ENCODE measurements at regions not wholly inside any gene's neighbourhood (a gene's known extent, or its start where the extent isn't known, plus 50 kb on each side); places are given as distances from the start of the nearest gene placed in this dataset.
"Not testable (repeated sequence)": the region's sequence is repeated elsewhere in the genome, so short reads cannot be mapped to it uniquely, and the experiment has no call there.

DNA sequence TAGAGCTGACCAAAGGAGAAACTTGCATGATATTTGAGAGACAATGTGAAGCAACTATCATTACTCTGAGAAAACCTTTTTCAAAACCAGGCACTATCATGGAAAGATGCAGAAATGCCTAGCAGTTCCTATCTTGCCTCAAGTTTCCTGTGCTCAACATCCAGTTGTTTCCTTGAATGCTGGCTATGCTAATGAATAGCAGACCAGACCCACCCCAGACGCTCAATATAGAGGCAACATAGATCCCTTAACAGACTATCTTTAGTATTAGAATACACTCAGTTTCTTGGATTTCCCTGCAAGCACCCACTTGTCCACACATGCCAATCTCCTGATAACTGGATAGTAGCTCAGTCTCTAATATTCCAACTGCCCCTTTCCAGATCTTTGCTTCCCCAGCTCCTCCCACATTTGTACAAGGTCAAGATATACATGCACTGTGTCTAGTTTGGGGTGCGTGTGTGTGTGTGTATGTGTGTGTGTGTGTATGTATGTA, 93.3 kb upstream of the PCSK5 start:
- DNase-seq: no peak

DNA sequence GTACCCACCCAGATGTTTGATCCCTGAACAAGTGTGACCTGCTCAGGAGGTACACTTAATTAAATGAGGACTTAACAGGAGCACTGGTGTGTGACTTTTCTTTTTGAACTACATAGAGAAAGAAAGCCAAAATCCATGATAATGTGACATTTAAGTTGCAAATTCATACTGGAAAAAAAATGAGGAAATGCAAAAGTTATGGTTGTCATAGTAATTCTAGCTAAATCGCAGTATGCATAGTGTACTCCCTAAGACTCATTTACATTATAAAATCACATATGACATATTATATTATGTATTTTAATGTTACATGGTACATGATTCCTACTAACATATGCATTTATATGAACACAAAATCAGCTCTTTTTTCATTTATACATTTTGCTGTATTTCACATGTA, 92.0 kb upstream of the PCSK5 start:
- peak in 1 of 4 experiments; percentile 8 for DNase-seq

DNA sequence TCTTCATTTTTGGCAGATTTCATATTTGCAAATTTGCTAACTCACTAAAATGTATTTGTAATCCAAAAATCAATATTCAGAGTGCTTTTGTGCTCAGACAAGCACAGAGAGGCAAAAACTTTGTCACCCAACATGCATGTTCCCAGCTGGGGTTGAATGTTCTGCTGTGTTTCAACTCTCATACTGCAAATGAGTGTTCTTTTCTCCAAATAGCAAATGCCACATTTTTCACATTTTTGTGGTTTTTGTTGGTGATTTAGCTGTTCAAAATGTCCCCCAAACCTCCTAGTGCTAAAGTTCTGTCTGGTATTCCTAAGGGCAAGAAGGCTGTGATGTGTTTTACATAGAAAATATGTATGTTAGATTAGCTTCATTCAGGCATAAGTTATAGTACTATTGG, 87.3 kb upstream of the PCSK5 start:
- DNase-seq: no peak

DNA sequence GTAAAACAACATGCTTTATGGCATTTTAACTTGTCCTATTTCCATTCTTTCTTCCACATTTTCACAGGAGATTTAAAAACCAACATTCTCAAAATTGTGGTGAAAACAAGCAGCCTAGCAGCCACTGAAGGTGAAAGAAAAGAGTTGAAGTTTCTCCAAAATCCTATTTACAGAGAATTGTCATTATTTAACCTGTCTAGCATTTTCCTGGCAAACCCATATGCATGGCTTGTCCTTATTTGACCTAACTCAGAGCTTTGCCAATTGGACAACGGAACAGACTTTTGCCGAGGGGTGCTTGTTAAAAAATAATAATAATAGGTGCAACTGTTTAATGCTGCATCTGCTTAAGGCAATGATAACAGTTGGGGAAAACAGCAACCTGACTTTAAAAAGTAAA, 80.4 kb upstream of the PCSK5 start:
- no peak for DNase-seq

DNA sequence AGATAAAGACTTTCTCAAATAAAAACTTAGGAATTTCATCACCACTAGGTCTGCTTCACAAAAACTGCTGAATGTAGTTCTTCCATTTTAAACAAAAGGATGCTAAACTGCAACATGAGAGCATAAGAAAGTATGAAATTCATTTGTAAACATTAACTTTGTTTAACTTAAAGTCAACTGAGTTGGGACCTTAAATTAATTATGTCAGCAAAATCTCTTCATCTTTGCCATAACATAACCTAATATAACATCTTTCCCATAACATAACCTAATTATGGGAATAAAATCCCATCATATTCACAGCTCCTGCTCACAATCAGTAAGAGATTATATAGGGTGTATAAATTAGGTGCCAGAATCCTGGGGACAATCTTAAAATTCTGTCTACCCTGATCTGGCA, 78.8 kb upstream of the PCSK5 start:
- peak in 1 of 4 experiments; percentile 2 for DNase-seq

DNA sequence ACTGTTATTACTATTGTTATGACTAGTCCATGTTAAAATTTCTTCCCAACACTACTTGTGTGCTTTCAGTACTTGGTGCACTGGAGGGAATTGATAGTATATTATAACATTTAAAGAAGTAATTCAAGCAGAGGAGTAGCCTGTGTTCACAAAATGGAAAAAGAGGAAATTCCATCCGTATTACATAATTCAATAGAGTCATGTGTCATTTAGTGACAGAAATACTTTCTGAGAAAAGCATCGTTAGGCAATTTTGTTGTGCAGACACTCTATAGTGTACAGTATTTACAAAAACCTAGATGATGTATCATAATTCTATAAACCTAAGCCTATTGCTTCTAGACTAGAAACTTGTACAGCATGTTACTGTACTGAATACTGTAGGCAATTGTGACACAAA, 78.3 kb upstream of the PCSK5 start:
- peak; percentile 2 to 81 (median 48) for DNase-seq

DNA sequence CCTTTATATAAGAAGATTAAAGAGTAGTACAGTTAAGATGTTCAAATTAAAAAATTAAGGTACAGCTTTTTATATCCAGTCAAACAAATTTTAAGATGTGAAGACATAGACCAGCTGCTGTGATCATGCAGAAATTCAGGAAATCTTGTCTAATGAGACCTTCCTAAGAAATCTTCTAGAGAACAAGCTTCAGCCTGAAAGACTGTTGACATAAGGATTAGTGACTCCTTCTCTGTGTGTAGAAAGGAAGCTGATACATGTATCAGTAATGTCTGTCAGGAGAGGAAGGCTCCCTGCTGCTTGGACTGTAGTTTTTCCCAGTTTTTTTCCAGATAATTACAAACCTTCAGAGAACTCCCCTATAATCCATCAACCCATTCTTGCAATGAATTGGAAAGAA, 75.8 kb upstream of the PCSK5 start:
- no peak for DNase-seq

DNA sequence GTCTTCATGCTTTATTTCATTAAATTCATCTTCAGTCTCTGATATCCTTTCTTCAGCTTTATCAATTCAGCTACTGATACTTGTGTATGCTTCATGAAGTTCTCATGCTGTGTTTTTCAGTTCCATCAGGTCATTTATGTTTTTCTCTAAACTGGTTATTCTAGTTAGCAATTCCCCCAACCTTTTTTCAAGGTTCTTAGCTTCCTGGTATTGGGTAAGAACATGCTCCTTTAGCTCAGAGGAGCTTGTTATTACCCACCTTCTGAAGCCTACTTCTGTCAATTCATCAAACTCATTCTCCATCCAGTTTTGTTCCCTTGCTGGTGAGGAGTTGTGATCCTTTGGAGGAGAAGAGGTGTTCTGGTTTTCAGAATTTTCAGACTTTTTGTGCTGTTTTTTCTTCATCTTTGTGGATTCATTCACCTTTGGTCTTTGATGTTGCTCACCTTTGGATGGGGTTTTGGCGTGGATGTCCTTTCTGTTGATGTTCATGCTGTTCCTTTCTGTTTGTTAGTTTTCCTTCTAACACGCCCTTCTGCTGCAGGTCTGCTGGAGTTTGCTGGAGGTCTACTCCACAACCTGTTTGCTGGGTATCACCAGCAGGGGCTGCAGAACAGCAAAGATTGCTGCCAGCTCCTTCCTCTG, 69.9 kb upstream of the PCSK5 start:
- not testable (repeated sequence) for DNase-seq

DNA sequence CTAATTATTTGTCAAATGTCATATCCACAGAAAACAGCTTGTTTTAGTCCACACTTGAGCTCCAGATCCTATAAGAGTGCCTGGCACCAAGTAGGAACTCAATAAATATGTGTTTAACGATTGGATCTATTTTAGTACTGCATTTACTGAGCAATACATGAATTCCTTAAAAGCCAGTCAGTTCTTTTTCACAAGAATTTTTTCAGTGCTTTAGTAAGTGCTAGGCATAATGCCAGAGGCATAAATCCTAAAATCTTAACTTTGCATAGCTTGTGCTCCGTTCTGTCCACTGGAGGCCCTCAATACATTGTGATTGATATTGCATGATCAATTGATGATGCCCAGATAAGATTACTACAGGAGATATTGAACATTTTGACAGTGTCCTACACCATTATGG, 67.3 kb upstream of the PCSK5 start:
- no peak for DNase-seq

DNA sequence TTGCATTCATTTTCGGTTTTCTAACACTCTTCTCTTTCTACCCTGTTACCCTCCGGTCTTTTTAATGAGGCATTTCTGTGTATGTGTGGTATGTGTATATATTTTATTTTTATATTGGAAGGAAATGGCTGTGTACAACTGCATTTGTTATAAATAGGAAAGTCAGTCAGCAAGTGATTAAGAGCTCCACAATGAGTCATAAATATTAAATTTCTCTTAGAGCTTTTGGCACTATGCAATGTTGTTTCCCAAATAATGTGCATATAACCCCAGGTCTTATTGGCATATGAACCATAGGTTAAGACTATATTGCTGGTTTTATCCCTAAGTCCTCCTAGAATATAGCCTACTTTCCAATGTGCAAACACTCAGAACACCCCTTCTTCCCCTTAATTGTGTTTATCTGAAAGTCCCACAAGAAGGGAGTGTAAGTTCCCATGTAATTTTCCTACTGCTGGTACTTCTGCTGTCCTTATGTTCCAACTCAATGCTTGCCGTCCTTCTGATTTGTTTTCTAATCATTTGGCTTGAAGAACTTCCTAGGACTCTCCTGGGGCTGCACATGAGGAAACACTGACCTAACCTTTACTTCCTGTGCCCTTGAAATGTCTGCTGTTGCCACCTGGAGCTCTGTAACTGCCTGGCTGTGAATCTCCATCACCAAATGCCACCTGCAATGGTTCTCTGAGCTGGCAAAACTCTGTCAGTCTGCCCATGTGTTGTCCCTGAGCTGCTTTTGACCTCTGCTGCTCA, 65.5 kb upstream of the PCSK5 start:
- DNase-seq: no peak

DNA sequence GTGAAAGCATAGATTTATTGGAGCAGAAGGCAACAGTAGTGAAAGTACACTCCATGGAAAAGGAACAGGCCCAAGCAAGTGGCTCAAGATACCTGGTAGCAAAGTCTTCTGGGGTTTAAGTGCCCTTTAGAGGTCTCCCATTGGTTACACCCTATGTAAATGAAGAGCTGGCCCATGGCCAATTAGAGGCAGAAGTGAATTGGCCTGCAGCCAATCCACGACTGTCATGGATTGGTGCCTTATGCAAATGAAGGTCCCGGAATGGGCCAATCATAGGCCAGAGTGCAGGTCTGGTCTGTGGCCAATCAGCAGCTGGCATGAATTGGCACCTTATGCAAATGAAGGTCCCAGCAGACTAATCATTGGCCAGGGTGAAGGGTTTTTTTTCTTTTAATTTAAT, 64.2 kb upstream of the PCSK5 start:
- no peak for DNase-seq

DNA sequence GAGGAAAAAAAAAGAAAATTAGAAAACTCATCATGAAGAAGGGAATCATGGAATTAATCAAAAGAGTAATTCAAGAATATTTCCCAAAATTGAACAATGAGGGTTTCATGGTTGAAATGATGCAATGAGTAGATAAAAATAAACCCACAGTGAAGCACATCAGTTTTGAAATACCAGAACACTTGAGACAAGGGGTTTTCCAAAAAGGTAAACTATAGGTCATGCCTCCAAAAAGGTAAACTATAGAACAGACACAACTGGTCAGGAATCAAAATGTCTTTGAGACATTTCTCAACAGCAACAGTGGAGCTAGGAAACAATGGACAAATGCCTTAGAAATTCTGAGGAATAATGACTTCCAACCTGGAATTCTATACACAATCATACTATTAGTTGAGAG, 60.2 kb upstream of the PCSK5 start:
- no peak for DNase-seq

DNA sequence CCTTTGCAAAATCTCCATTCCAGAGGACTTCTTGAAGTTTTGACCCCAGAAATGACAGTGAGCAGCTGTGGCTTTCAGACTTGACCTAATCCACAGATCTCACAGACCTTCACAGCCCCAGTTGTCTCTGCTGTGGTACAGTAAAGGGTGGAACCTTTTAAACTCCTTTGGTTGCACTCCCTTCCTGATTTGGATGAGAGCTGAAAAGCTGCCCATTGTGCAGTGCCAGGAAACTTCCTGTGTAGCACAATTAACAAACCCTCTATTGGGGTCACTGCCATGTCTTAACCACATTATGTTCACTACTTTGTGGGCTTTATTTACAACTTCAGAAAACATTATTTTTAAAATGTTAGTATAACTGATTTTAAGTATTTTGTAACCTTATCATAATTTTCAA, 56.7 kb upstream of the PCSK5 start:
- DNase-seq: no peak

DNA sequence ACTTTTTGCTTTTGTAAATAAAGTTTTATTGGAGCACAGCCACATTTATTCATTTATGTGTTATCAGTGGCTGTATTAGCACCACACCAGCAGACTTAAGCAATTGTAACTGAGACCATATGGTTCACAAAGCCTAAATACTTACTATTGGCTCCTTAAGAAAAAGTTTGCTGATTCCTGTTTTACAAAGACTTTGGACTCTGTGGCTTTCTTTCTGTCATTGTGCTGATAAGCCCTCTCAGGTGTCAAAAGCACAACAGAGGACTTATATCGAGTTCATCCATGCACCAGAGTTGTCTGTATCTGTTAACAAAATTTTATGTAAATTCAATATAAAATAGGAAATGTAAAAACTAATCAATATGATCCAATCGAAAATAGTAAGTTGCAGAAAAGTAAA, 55.6 kb upstream of the PCSK5 start:
- no peak for DNase-seq
